ENCODE measurements at regions not wholly inside any gene's neighbourhood (a gene's known extent, or its start where the extent isn't known, plus 50 kb on each side); places are given as distances from the start of the nearest gene placed in this dataset.
A peak's percentile ranks its signal among the peaks of the same experiment; 100 is the strongest.

DNA sequence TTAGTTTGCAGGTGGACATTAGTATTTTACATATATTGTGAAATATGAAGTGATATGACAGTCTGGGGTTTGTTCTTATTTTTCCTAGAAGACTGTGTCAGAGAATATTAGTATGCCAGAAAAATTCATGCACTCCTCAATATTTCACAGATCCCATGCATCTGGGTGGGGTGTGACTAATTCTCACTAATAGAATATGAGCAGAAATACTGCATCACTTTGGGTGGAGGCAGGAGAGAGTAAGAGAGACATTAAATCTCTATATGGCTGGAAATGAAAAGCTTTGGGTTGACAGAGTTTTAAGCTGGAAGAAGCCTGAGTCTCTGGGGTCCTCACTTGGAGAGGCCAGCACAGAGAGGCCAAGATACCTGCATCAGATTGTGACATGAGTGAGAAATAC lies 101.3 kb upstream of the DPH6 start:
- Mint-ChIP-seq H3K4me3 (no peak overlapping the region), H3K27me3 (ENCODE audit: low read depth) (no peaks in the 10 kb centered on the region), H3K36me3 (ENCODE audit: low read depth) (no peaks in the 10 kb centered on the region), H3K9me3 (peaks cover 9% of the 10 kb centered on the region), H3K4me1 (no peaks in the 10 kb centered on the region), H3K27ac (no peak overlapping the region)
- TF ChIP-seq, protein P1, sequence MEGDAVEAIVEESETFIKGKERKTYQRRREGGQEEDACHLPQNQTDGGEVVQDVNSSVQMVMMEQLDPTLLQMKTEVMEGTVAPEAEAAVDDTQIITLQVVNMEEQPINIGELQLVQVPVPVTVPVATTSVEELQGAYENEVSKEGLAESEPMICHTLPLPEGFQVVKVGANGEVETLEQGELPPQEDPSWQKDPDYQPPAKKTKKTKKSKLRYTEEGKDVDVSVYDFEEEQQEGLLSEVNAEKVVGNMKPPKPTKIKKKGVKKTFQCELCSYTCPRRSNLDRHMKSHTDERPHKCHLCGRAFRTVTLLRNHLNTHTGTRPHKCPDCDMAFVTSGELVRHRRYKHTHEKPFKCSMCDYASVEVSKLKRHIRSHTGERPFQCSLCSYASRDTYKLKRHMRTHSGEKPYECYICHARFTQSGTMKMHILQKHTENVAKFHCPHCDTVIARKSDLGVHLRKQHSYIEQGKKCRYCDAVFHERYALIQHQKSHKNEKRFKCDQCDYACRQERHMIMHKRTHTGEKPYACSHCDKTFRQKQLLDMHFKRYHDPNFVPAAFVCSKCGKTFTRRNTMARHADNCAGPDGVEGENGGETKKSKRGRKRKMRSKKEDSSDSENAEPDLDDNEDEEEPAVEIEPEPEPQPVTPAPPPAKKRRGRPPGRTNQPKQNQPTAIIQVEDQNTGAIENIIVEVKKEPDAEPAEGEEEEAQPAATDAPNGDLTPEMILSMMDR (IDR thresholded peaks at IDR 0.05; ENCODE audit: unreplicated experiment in 3 of 3) = no peak

DNA sequence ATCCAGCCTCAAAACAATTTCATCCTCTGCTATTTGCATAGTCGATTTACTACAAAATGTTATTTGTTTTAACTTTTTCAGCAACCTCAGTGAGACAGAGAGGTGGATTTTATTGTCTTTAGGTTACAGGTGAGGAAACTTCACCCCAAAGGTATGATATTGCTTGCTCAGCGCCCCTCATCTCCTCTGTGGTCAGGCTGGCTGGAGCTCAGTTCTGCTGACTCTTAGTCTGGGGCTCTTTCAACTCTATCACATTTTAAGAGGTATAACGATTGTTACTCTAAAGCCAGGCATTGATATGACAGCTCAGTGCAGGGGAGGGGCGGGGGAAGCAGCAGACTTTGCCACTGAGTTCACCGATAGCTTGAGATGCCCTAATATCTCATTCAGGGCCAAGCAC lies 103.0 kb upstream of the DPH6 start:
- Mint-ChIP-seq H3K27ac (no peak overlapping the region), H3K4me1 (no peaks in the 10 kb centered on the region)

DNA sequence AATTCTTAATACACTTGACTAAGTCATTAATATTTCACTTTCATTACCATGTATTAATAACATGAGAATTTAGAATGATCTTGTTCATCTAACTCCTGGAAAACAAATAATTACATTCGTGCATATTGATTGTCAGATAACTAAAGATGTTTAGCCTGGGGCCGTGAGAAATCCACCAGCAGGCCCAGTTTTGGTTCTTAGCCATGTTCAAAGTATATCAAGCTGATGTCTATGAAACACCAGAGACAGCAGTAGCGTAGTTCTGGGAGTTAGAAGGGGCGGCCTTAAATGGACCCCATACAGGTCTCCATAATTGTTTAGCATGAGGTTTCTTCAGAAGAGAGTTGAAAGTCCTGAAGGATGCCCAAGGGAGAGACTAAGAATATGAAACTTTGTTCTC lies 103.6 kb upstream of the DPH6 start:
- no peak overlapping the region for H3K27ac Mint-ChIP-seq
- H3K4me3 Mint-ChIP-seq = no peak overlapping the region
- no peaks in the 10 kb centered on the region for H3K27me3 Mint-ChIP-seq (ENCODE audit: low read depth)
- H3K4me1 Mint-ChIP-seq = no peaks in the 10 kb centered on the region
- H3K9me3 Mint-ChIP-seq = no peaks in the 10 kb centered on the region
- TF ChIP-seq, protein P1 (IDR thresholded peaks at IDR 0.05; ENCODE audit: unreplicated experiment in 3 of 3) = no peak
- no peaks in the 10 kb centered on the region for H3K36me3 Mint-ChIP-seq (ENCODE audit: low read depth)

More for the DNA sequence above, 103.0 kb upstream of the DPH6 start:
- Mint-ChIP-seq H3K9me3 (no peaks in the 10 kb centered on the region), H3K4me3 (no peak overlapping the region), H3K36me3 (ENCODE audit: low read depth) (no peaks in the 10 kb centered on the region), H3K27me3 (ENCODE audit: low read depth) (no peaks in the 10 kb centered on the region)
- TF ChIP-seq, protein P1 (IDR thresholded peaks at IDR 0.05; ENCODE audit: unreplicated experiment in 3 of 3) = no peak

DNA sequence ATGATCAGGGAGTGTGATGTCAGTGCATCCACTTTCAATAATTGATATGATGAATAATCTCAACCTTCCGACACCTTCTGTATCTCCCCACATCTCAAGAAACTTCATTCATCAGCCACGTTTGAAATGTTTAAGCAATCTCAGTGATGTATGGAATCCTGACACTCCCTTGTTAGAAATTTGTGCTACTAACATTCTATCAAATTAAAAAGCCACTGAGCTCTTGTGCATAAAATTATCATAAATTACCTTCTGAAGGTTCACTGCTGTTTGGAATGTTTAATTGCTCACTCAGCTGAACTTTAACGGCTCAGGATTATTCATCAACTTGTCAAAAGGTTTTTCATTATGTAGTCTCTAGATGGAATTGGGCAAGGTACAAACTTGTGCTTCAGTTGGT lies 108.4 kb upstream of the DPH6 start:
- H3K36me3 Mint-ChIP-seq (ENCODE audit: low read depth) = peaks cover 6% of the 10 kb centered on the region
- no peak overlapping the region for H3K4me3 Mint-ChIP-seq
- TF ChIP-seq, protein P1 (IDR thresholded peaks at IDR 0.05; ENCODE audit: unreplicated experiment in 3 of 3) = no peak
- H3K27me3 Mint-ChIP-seq (ENCODE audit: low read depth) = no peaks in the 10 kb centered on the region
- H3K9me3 Mint-ChIP-seq = peaks cover 2% of the 10 kb centered on the region
- H3K27ac Mint-ChIP-seq = peak overlapping the region in 1 of 3 experiments; percentile 79
- H3K4me1 Mint-ChIP-seq = no peaks in the 10 kb centered on the region

DNA sequence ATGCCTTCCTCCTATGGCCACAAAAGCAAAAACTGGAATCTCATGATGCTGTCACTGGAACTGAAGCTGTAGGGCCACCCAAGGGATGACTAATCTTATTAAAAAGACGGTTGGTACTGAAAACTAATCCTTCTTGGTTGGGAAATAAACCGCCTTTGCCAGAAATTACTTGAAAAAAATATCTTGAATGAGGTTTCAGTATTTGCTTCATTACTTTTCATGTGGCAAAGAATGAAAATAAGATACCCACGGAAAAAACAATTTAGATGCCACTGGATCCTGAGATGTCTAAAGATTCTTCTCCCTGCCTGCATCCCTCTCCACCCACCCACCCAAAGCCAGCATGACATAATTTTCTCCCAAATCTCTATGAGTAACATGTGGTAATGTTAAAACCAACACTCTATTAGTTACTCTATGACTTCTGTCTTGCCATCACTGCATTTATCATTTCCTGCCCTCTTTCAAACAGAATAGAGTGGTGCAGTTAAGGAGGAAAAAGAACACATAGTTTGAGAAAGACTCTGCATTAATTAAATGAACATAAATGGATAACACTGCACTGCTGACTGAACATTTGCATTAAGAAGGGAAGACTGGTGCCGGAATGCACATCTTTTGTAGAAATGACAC lies 111.8 kb upstream of the DPH6 start:
- Mint-ChIP-seq H3K27me3 (ENCODE audit: low read depth) (no peaks in the 10 kb centered on the region), H3K4me1 (no peaks in the 10 kb centered on the region), H3K4me3 (no peak overlapping the region), H3K9me3 (peaks cover 2% of the 10 kb centered on the region), H3K27ac (peak overlapping the region; percentile 19 to 70 (median 48)), H3K36me3 (ENCODE audit: low read depth) (peaks cover 6% of the 10 kb centered on the region)
- TF ChIP-seq, protein P1 (IDR thresholded peaks at IDR 0.05; ENCODE audit: unreplicated experiment in 3 of 3) = no peak

DNA sequence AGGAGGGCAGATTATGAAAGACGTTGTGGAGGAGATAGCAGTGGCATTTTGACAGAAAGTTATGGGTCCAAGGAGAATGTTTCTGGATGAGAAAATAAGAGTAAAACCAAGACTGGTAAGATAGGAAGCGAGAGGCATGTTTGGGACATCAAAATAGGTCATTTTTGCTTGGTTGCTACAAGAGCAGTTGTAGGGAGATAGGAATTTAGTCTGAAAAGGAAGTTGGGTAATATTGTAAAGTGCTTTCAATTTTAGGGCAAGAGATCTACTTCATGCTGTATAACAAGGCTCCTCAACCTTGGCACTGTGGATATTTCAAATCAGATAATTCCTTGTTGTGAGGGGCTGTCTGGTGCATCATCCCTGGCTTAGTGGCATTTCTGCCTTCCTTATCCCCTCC lies 118.0 kb upstream of the DPH6 start:
- Mint-ChIP-seq H3K9me3 (no peaks in the 10 kb centered on the region), H3K27me3 (ENCODE audit: low read depth) (no peaks in the 10 kb centered on the region), H3K36me3 (ENCODE audit: low read depth) (no peaks in the 10 kb centered on the region), H3K4me1 (peaks cover 12% of the 10 kb centered on the region), H3K27ac (no peak overlapping the region), H3K4me3 (no peak overlapping the region)
- TF ChIP-seq, protein P1 (IDR thresholded peaks at IDR 0.05; ENCODE audit: unreplicated experiment in 3 of 3) = no peak

All from nephron (organoid).